Epithelial cell of proximal tubule (primary cell): ENCODE measurements at regions not wholly inside any gene's neighbourhood (a gene's known extent, or its start where the extent isn't known, plus 50 kb on each side); places are given as distances from the start of the nearest gene placed in this dataset.

Experiments used
- DNase-seq: peaks from one replicate; pipeline ENCODE4 v3.0.0-alpha.2; 2011; ENCODE audit warnings: low read depth
- H3K4me3 ChIP-seq: 2 replicates; pipeline ENCODE4 v1.5.1; 2011; ENCODE audit warnings: low read depth, mild to moderate bottlenecking, low read length
- CTCF ChIP-seq: conservative IDR thresholded peaks from 2 replicates; pipeline ENCODE4 v1.5.1; 2012; ENCODE audit warnings: low read depth, mild to moderate bottlenecking, low read length

- no peak for DNase-seq
- no peak for TF ChIP-seq CTCF
Measured at GRCh38 chr9:22285066-22285465, 161.6 kb upstream of the DMRTA1 start.

DNA sequence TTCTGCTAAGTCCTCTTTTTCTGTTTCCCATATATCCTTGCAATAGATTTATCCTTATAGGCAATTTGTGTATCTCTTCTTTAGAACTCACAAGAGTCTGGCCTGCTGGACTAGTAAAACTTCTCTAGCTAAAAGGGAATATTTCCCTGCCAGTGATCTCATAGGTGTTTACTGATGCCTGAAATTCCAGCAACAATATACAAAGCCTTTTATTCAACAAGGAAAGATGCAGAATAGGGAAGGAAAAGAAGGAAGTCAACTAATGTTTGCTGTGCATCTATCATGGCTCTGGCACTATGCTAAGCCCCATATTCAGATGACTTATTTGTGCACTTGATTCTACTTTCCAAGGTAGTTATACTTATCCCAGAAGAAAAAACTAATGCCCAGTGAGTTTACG lies 160.0 kb upstream of the DMRTA1 start:
- DNase-seq = no peak
- TF ChIP-seq CTCF = no peak
- H3K4me3 ChIP-seq = no peak overlapping the region

More at GRCh38 chr9:22285066-22285465, 161.6 kb upstream of the DMRTA1 start:
- H3K4me3 ChIP-seq = no peak overlapping the region

GRCh38 chr9:22288661-22289060 lies 158.0 kb upstream of the DMRTA1 start:
- no peak for DNase-seq
- TF ChIP-seq CTCF = no peak
- no peak overlapping the region for H3K4me3 ChIP-seq

GRCh38 chr9:22307013-22307711 lies 139.5 kb upstream of the DMRTA1 start:
- TF ChIP-seq CTCF = peak; percentile 95
- DNase-seq = peak; percentile 66
- H3K4me3 ChIP-seq = no peak overlapping the region

- peak; percentile 60 for TF ChIP-seq CTCF
- peak; percentile 73 for DNase-seq
- no peak overlapping the region for H3K4me3 ChIP-seq
Measured at GRCh38 chr9:22308177-22308576, 138.4 kb upstream of the DMRTA1 start.

GRCh38 chr9:22316645-22317044 lies 130.0 kb upstream of the DMRTA1 start:
- no peak for DNase-seq
- no peak overlapping the region for H3K4me3 ChIP-seq
- no peak for TF ChIP-seq CTCF

- TF ChIP-seq CTCF = no peak
- DNase-seq = no peak
- H3K4me3 ChIP-seq = no peak overlapping the region
Measured at GRCh38 chr9:22331533-22331932, 115.1 kb upstream of the DMRTA1 start.
